ENCODE measurements at regions not wholly inside any gene's neighbourhood (a gene's known extent, or its start where the extent isn't known, plus 50 kb on each side); places are given as distances from the start of the nearest gene placed in this dataset.

- TF ChIP-seq ZNF274 (IDR thresholded peaks at IDR 0.05; ENCODE audit: low read depth, low read length) (no peak), YY1 (IDR thresholded peaks at IDR 0.05; ENCODE audit: insufficient read depth, insufficient read length) (no peak)
Observed at GRCh38 chr1:112341986-112342385, 54.0 kb upstream of the CTTNBP2NL start.
